GM19372 (cell line): ENCODE measurements at regions not wholly inside any gene's neighbourhood (a gene's known extent, or its start where the extent isn't known, plus 50 kb on each side); places are given as distances from the start of the nearest gene placed in this dataset.
"Not testable (repeated sequence)": the region's sequence is repeated elsewhere in the genome, so short reads cannot be mapped to it uniquely, and the experiment has no call there.

Experiments used
- ATAC-seq: cut with Tn5 transposase; IDR thresholded peaks from one replicate; pipeline ENCODE4 v1.9.1; 2021; ENCODE audit warnings: mild to moderate bottlenecking, low read depth, moderate library complexity; ENCODE audit not compliant: unreplicated experiment

DNA sequence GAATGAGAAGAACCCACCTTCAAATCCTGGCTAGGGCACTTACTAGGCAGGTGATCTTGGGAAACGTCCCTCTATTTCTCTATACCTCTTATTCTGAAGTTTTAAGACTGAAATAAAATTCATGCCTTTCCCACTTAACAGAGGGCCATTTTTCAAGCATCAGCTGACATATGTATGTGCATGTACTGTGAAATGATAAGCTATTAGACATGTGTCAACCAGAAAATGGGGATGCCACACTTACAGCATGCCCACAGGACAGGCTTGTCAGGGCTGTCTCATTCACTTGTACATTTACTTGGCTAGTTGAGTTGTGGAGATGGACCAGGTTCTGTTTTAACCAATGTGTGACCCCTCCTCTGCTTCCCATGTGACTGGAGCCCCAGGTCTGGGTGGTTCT lies 78.5 kb downstream of the C9orf152 start:
- ATAC-seq: peak; percentile 23

DNA sequence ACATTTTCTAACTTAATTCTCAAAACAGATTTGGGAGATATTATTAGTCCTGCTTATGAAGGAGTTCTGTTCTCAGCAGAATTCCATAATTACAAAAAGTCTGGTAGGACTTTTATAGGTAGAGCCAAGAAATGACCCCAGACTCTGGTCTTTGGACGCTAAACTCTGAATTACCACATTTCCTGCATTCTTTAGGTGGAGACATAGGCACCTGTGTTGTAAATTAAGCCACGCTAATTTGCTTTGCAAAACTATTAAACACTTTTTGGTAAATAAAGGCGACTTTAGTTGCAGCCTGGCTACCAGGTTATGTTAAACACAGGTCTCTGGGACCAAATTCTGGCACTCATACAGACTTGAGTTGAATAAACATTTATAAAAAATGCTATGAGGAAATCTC lies 77.7 kb downstream of the C9orf152 start:
- ATAC-seq: no peak

DNA sequence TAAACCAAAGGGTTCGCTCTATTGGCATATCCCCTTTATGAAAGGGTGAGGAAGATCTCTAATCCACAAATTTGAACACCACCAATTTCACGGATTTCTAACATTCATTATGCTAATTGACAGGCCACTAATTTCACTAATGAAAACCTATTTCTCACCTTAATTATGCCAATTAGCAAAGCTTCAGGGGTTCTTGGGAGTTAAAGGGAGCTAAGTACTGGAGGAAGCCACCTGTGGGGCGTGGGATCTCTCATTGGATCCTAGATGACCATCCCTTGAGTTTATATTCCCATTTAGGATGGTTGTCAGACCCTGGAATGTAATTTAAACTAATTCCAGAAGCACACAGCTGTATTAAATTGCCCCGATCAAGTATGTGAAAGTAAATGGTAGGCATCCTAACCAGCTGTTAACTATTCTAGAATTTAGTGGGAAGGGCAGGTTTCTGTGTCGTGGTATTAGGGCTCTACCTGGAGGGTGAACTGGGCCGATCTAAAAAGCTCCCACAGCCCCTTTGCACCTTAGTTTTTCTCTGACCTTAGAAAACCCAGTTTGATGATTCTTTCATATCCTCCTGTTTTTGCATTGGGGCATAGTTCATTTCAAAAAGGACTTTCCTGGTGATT lies 77.1 kb downstream of the C9orf152 start:
- ATAC-seq: no peak

DNA sequence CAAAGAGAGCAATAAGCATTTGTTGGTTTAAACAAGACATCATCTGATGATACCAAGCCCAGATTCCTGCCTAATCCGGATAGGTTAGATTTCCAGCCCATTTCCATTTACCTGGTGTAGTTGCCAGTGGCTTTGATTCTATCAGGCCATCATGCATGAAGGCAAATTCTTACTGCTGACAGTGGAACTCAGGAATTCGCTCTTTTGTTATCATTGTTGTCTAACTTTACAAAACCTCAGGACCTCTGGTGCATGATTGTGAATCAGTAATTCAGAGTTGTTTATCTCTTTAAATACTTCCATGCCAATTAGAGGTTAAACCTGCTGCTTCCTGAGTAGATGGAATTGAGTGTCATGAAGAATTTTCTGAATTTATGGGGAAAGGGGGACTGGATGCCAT lies 76.5 kb downstream of the C9orf152 start:
- no peak for ATAC-seq

DNA sequence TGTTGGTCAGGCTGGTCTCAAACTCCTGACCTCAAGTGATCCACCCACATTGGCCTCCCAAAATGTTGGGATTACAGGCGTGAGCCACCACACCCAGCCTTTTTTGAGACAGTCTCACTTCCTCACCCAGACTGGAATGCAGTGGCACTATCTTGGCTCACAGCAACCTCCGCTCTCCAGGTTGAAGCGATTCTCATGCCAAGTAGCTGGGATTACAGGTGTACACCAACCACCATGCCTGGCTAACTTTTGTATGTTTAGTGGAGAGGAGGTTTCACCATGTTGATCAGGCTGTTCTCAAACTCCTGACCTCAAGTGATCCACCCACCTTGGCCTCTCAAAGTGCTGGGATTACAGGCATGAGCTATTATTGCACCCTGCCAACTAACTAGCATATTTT lies 75.4 kb downstream of the C9orf152 start:
- not testable (repeated sequence) for ATAC-seq

DNA sequence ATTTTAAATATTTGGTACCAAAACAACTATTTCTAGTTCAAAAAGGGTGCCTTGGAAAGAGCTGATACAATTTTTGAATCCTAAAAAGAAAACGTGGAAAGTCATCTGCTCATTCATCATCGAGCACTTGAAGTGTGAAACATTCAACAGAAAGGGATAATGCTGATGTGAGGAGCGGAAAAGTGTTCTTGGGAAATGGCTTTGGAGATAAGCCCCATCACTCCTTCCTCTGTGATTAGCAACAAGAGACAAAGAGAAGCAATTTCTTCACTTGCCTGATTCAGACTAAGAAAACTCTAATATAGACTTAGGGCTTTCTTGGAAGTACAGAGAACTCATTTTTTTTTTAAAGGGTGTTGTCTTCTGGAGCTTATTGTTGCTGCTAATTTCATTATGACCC lies 74.9 kb downstream of the C9orf152 start:
- ATAC-seq: no peak

DNA sequence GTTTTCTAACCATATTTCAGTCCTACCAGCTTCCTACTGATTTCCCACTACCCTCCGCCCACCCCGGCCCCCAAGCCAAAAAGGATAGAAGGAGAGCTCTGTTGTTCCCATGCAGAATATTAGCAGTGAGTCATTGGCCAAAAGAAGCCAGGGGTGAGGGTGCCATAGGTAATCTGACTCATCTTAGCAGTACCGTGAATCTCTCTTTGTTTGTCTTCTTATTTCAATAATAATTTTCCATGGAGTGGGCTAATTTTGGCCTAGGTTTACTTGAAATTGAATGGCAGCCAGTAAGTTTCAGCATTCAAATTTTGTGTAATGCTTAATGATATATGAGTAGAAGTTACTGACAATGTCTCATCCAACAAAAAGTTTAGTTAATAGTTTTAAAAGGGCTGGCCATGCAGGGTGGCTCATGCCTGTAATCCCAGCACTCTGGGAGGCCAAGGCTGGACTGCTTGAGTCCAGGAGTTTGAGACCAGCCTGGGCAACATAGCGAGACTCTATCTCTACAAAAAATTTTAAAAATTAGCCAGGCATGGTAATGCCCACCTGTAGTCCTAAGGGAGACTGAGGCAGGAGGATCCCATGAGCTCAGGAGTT lies 74.2 kb downstream of the C9orf152 start:
- ATAC-seq: no peak

DNA sequence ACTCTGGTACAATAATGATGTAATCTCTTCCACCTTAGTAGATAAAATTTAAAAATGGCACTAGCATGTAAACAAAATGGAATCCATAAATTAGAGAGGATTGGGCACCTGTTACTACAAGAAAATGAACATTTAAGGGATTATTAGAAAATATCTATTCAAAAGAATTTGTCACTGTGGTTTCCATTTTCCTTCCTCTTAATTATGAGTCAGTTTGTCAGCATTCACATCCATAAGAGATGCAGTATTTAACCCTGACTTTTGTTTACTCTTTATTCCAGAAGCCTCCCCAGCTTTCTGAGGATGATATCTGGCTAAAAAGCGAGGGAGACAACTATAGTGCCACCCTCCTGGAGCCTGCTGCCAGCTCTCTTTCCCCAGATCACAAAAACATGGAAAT lies 72.1 kb downstream of the C9orf152 start:
- no peak for ATAC-seq

DNA sequence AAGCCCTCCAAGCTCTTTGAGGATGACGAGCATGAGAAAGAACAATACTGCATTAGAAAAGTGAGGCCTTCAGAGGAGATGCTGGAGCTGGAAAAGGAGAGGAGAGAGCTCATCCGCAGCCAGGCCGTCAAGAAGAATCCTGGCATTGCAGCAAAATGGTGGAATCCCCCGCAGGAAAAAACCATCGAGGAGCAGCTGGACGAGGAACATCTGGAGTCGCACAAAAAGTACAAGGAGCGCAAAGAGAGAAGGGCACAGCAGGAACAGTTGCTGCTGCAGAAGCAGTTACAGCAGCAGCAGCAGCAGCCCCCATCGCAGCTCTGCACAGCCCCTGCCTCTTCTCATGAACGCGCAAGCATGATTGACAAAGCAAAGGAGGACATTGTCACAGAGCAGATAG lies 71.2 kb downstream of the C9orf152 start:
- no peak for ATAC-seq

DNA sequence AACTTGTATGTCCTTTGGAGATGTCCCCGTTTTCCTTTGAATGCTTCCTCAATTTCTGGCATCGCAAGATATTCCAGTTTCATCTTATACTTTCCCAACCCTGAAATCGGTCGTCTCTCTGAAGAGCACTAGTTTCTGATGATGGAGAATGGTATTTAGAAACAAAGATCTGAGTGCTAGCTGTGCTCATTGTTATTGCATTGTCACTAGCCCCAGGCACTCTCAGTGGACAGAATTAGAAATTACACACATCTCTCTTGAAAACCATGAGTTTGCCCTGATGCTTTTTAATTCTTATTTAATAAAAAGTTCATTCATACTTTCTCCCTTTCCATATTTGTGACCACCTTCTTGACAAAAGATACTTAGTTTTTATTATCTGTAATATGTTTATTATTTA lies 67.7 kb downstream of the C9orf152 start:
- no peak for ATAC-seq

DNA sequence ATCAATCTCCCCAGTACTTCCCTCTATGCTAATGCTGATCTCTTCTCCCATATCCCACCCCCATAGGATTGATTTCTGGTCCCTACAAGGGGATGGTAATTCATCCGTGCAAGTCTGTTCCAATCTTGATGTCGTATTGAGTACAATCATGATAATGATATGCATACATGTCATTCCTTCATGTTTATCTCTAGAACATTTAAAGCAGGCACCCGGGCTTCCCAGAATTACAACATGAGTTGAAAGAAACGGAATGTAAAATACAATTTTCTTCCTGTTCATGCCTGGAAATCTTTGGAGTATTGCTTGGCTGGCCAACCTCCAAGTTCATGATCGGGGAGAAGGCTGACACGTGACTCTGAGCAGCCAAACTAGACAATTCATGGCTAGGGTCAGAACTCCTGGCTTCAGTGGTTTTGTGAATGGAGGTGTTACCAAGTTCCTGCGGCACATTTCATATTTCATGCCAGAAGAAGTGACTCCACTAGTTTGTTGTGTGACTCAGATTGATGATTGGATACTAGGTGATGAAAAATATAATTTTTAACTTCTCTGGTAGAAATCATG lies 66.6 kb downstream of the C9orf152 start:
- ATAC-seq: no peak

DNA sequence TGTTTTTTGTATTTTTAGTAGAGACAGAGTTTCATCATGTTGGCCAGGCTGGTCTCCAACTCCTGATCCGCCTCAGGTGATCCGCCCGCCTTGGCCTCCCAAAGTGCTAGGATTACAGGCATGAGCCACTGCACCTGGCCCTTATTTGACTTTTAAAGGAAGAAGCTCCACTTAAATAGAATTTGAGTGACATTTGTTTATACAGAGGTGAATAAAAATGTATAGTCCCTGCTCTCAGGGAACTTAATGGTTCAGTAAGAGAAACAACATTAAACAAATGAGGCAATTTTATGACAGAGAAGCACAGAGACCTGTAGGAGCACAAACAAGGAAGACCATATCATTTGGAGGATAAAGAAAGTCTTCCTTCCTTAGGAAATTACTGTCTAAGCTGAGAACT lies 65.7 kb downstream of the C9orf152 start:
- ATAC-seq: no peak

DNA sequence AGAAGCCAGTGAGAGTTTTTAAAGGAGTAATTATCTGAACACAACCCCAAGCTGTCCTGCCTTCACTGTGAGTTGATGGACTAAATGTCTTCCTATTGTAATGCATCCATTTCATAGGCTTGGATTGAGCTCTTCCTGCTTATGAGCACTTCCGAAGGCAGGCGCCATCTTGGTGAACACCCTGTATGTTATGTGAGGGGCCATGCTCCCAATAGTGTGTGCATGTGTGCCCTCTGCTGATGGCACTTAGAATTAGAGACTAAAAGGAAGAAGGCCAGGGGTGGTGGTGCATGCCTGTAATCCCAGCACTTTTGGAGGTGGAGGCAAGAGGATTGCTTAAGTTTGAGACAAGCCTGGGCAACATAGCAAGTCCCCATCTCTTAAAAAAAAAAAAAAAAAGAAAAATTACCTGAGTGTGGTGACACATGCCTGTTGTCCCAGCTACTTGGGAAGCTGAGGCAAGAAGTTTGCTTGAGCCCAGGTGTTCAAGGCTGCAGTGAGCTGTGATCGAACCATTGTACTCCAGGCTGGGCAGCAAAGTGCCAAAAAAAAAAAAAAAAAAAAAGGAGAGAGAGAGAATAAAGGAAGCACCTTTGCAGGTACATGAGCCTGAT lies 65.0 kb downstream of the C9orf152 start:
- ATAC-seq: no peak

DNA sequence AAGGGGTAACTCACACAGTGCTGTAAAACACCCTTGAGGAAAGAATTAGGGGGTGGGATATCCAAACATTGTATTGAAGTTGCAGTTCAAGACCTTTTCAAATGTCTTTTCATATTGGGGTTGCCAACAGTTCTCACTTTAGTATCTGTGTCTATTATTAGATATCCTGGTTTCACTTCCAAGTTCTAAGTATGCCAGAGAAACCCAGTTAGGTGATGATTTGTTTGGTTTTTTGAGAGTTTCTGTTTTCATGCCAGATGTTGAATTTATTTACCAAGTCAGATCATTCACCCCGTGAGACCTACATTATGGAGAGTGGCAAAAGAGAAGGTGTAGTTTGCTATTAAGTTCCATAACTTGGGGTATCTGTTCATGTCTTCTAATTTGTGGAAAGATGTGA lies 64.5 kb downstream of the C9orf152 start:
- ATAC-seq: peak; percentile 51

DNA sequence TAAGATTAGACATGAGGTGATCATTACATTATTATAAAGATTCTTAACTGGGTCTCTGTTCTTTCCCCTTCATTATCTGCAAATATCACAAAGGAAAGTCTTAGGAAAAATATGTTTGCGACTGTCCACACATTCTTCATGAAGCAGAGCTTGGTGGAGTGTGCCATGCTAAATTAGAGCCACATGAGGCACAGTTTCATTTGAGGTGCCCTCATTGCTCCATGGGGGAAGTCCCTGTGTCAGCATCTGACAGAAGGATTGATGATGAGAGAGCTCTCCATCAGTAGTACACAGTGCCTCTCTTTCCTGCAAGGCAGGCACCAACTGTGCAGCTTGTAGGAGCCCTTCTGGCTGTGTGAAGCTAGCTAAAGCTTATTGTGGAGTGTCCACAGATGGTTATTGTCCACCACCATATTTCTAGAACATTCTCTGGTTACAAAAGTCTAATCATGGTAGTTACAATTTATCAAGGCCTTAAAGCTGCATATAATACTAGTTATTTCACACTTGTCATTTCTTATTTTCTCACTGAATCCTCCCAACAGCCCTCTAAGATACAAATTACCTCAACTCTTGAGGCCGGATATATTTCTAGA lies 63.9 kb downstream of the C9orf152 start:
- peak; percentile 39 for ATAC-seq

DNA sequence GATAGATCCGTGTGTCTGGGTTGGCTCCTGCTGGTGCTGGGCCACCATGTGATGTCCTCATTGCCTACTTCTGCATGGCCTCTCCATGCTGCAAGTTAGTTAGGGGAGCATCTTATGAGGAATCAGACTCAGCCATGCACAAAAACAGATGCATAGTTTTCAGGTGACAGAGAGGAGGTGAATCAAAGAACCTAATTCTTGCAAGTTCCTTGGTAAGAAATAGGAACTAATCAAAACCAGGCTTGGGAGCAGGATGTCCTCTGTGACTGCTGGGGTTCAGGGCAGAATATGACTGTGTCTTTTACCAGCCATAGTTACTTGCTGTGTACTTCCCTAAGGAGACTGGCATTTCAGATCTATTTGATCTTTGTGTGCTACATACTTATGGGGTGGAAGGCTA lies 61.6 kb downstream of the C9orf152 start:
- ATAC-seq: no peak

DNA sequence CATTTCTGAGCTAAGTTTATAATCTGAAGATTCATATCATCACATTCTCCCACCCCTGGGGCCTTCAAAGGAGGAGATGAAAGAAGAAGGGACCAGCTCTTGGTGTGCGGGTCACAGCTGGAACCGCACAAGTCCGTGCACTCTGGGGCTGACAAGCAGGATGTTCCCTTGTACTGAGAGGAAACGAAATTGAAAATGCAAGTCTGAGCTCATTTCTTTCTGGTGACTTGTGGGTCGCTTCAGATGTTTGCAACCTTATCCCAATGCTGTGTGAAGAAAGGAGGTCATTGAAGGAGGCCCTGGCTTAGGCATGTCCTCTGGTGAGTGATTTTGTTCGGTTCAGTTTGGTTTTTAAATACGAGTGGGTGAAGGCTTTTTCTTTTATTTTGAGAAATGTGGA lies 59.6 kb downstream of the C9orf152 start:
- peak; percentile 62 for ATAC-seq

DNA sequence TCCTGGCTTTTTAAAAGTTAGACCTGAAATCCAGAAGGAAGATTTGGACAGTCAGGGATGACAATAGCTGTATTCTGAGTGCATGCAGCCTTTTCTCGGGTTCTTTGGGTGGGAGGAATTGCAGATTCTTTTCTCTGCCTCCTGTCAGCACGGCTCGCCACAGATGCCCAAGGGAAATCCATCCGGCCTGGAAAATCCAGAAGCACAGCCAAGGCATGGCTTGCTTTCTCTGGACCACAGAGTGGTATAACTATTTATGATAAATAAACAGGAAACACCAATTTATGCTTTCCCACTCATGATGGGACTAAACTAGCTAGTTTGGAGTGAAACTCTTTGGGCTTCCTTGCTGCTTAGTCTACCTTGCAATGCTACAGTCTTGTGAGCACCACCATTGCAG lies 59.1 kb downstream of the C9orf152 start:
- ATAC-seq: no peak
